ENCODE measurements at regions not wholly inside any gene's neighbourhood (a gene's known extent, or its start where the extent isn't known, plus 50 kb on each side); places are given as distances from the start of the nearest gene placed in this dataset.

- no peak for DNase-seq (ENCODE audit: low read depth)
- no peak overlapping the region for H3K4me3 ChIP-seq (ENCODE audit: low read depth, low read length)
- TF ChIP-seq CTCF (IDR thresholded peaks at IDR 0.05; ENCODE audit: insufficient read depth, low read length) = no peak
Measured at GRCh38 chr3:137820366-137820765, 56.3 kb downstream of the SOX14 start.

GRCh38 chr3:137835096-137835495 is 71.0 kb downstream of the SOX14 start:
- no peak for DNase-seq (ENCODE audit: low read depth)
- no peak overlapping the region for H3K4me3 ChIP-seq (ENCODE audit: low read depth, low read length)
- TF ChIP-seq CTCF (IDR thresholded peaks at IDR 0.05; ENCODE audit: insufficient read depth, low read length) = no peak

DNA sequence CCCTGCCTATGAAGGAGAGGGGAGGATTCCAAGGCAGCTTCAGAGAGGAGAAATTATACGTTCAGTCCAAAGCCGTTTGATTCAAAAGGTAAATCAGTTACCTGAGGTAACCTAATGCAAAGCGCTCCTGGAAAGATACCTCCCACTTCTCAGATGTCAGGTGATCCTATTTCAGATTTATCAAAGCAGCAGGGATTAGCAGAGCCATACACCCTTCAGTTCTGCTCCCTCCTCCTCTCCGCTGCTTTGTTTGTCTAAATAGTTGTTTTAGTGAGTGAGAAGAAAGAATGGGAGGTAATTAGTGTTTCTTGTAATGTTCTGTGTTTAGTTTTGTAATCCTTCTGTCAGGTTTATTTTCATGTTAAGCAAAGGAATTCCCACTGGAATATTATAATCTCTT is 81.1 kb downstream of the SOX14 start:
- no peak overlapping the region for H3K4me3 ChIP-seq (ENCODE audit: low read depth, low read length)
- no peak for DNase-seq (ENCODE audit: low read depth)
- TF ChIP-seq CTCF (IDR thresholded peaks at IDR 0.05; ENCODE audit: insufficient read depth, low read length) = no peak

DNA sequence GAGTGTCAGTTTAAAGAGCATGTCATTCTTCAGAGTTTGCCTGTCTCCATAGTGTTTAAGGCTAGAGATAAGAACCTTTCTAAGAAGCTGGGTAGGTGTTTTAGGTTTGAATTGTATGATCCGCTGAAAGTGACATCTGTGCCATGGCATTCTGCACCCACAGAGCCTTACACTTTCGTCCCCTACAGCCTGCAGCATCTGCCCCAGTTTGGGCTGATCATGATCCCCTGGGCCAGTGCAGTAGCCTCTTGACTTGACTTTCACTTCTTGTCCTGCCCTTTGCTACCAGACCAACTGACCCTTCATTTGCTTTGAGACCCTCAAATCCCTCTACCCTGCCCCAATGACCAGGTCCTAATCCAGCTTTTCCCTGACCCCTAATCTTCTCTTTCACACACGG is 81.6 kb downstream of the SOX14 start:
- no peak for DNase-seq (ENCODE audit: low read depth)
- H3K4me3 ChIP-seq (ENCODE audit: low read depth, low read length) = no peak overlapping the region
- no peak for TF ChIP-seq CTCF (IDR thresholded peaks at IDR 0.05; ENCODE audit: insufficient read depth, low read length)

GRCh38 chr3:137852391-137852830 is 88.3 kb downstream of the SOX14 start:
- no peak overlapping the region for H3K4me3 ChIP-seq (ENCODE audit: low read depth, low read length)
- no peak for TF ChIP-seq CTCF (IDR thresholded peaks at IDR 0.05; ENCODE audit: insufficient read depth, low read length)
- no peak for DNase-seq (ENCODE audit: low read depth)

- no peak for TF ChIP-seq CTCF (IDR thresholded peaks at IDR 0.05; ENCODE audit: insufficient read depth, low read length)
- no peak for DNase-seq (ENCODE audit: low read depth)
- no peak overlapping the region for H3K4me3 ChIP-seq (ENCODE audit: low read depth, low read length)
Measured at GRCh38 chr3:137854533-137855261, 90.6 kb downstream of the SOX14 start.

GRCh38 chr3:137866001-137866400 is 101.9 kb downstream of the SOX14 start:
- no peak overlapping the region for H3K4me3 ChIP-seq (ENCODE audit: low read depth, low read length)
- no peak for DNase-seq (ENCODE audit: low read depth)

More at GRCh38 chr3:137866001-137866400, 101.9 kb downstream of the SOX14 start:
- TF ChIP-seq CTCF (IDR thresholded peaks at IDR 0.05; ENCODE audit: insufficient read depth, low read length) = no peak
